ENCODE measurements at regions not wholly inside any gene's neighbourhood (a gene's known extent, or its start where the extent isn't known, plus 50 kb on each side); places are given as distances from the start of the nearest gene placed in this dataset.

DNA sequence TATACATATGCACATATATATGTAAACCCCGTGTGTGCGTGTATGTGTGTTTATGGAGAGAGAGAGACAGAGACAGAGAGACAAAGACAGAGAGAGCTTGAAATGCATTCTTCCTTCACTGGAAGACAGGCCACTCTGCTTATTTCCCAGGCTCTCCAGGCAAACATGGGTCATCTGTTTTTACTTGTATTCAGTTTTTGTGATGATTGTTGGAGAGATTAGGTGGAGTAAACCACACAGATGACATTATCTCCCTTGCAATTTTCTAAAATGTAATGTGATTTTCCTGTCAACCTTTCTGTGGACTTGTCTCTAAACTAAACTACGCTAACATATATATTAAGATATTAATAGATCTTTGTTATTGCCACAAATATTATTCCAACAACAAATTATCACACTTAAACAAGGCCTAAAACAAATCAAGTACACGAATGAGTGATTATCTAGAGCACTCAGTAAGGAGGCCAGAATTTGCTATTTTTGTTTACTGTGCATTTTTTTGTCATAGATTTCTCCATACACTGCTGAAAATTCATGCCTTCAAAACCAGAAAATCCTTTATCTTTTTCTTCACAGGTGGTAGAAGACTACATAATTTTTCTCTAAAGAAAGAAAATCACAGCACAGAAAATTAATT, 251.8 kb upstream of the SLIT2 start:
- in situ Hi-C loops (cut with MboI; ENCODE audit: low sequenced_read_pairs) = no loop called here

DNA sequence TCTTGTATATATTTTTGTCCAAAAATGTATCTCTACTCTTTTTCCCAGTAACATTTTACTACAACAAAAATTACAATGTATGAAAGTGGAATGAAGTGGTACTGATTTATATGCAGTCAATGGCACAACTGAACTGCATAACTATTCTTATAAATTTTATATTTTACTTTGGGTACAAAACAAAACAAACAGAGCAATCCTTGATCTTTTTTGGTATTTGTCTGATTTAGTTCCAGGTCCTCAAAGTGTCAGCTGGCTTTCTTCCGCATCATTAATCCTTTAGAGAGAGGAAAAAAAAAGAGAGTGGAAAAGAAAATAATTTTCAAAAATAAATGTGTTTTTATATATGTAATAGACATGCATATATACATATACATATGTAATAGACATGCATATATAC, 252.4 kb upstream of the SLIT2 start:
- in situ Hi-C loops (cut with MboI; ENCODE audit: low sequenced_read_pairs) = no loop called here

DNA sequence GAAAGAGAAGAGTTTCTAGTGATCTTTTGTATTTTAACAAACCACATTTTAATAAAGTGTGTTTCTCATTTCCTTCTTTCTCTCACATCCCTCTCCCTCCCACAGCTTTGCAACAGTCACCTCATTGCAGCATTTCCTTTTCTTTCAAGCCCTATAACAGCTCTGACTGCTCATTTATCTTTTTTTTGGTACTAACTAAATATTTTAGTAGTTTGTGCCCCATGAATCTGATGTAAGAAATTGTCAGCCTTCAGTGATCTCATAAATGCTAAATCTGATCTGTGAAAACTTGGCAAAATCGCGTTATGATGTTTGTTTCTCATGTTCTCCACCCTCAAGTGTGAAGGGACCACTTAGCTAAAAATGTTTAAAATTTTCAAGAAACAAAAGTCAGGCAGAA, 258.5 kb upstream of the SLIT2 start:
- in situ Hi-C loops (cut with MboI; ENCODE audit: low sequenced_read_pairs) = no loop called here

DNA sequence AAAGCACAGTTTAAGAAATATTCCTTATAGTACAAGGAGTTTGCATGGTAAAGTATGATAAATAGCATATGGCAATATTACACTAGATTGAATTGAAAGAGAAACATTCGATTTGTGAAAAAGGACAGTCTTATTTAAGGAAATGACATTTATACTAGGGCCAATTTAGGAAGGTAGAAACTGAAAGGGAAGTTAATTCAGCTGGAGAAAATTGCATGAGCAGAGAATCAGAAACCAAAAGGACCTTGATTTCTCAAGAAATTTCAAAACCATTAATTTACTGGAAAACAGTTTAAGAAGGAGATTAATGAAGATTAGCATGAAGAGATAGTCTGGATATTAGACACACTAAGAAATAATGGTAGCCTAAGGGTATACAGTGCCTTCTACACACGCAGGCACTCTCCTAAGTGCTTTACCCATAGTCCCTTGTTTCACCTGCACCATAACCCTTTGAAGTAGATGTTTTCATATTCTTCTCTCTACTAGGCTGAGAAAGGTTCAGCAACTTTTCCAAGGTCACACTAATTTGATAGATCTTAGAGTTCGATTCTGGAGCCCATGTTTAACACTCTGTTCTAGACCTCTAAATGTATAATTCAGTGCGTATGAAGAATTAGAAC, 259.1 kb upstream of the SLIT2 start:
- in situ Hi-C loops (cut with MboI; ENCODE audit: low sequenced_read_pairs) = no loop called here

DNA sequence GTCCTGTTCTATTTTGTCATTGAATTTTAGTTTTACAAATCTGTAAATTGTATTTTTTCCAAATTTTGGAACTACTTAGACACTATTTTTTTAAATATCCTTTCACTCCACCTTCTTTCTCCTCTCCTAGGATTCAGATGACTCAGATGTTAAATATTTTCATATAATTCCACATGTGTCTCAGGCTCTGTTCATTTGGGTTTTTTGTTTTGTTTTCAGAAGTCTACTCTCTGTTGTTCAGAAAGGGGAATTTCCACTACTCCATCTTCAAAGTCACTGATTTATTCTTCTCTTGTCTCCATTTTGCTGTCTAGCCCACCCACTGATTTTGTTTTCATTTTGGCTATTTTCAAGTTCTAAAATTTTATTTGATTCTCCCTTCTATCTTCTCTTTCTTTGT, 264.0 kb upstream of the SLIT2 start:
- in situ Hi-C loops (cut with MboI; ENCODE audit: low sequenced_read_pairs) = no loop called here

DNA sequence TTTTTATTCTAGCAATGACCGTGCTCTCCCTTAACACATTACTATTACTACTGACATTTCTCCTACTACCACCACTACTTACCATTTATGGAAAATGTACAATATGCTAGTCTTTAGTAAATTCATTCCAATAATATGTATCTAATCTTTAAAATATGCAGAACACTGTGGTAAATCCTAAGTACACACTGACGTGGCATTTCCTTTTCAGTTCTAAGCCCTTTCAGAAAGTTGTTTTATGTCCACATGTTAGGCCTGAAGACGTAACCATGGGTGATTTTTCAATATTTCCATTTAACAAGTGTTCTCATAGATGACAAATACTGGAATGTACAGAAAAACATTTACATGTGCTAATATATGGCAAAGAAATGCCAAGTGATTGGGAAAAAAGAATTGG, 268.6 kb upstream of the SLIT2 start:
- in situ Hi-C loops (cut with MboI; ENCODE audit: low sequenced_read_pairs) = no loop called here

DNA sequence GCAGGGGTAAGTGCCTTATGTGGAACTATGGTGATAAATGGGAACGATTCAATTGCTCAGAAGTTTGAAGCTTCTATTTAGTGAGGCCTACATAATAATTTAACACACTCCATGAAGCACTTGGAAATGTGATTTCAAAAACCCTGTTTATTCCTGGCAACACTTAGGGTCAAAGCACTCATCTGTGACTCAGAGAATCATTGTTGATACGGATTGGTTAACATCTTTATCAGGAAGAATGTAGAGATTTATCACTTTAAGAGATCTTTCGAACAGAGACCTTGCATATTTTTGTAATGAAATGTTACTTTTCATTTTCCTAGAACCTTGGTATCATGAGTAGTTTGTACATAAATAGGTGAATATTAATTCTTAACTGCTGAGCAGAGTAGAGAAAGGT, 269.1 kb upstream of the SLIT2 start:
- in situ Hi-C loops (cut with MboI; ENCODE audit: low sequenced_read_pairs) = no loop called here

DNA sequence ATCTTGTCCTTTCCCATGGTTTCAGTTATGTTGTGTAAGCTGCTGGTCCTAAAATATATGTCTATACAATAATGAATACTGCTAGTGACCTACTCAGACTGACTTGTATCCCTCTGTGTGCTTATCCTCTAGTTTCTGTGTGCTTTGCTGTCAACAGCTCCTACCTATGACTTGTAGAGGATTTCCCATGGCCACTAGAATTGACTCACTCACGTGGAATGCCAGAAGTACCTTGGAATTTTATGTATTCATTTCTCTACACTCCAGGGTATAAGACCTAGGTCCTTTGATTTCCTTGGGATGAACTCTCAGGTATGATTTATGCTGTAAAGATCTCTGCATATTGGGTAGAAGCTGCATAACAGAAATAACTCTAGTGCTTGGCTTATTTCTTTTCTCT, 279.9 kb upstream of the SLIT2 start:
- in situ Hi-C loops (cut with MboI; ENCODE audit: low sequenced_read_pairs) = no loop called here

DNA sequence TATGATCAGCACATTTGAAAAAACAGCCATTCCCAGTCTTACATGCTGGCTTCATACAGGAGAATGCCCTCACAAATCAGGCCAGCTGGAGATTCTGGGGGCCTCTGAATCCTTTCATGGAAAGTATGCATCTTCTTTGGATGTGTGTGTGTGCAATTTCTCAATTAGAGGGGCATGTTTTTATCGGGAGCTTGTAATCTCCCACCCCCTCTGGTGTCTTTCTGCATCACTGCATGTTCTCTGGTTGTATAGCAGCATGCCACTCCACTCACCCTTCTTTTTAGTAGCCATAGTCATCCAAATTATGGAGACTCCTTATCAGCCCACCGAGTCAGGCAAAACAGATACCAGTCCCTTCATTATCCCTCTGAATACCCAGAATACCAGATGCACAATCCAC, 282.2 kb upstream of the SLIT2 start:
- in situ Hi-C loops (cut with MboI; ENCODE audit: low sequenced_read_pairs) = no loop called here

DNA sequence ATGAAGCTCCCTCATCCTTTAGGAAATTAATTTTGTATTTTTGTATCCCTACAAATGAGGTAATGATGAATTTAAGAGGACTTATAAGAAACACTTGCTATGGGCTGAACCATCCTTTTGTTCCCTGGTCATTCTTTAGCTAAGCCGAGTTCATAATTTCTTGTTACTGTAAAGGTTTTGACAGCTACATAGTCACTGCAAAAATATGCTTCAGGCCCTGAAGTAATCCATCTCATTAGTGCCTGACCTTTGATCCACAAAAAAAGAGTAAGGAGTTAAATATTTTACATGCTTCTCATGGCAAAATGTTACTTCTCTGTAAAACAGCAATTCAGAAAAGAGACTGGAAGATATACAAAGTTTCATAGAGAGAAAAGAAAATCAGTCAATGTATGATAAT, 290.6 kb upstream of the SLIT2 start:
- in situ Hi-C loops (cut with MboI; ENCODE audit: low sequenced_read_pairs) = no loop called here

DNA sequence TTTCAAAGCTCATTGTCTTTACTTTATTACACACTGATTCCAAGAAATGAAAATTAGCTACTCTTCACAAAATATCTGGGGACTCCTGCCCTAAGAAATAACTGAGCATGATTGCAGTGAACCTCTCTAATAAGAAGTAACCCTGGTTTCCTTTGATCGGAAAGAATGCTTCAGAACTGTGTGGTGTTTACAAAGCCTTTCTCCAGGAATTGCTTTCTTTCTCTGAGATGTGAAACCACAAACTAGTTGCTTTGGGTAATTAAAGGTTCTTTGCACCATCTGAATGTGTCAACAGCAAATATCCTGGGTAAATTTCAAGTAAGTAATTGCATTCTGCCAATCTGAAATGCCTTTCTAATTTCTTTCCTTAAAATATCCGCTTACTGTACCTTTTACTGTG, 292.9 kb upstream of the SLIT2 start:
- in situ Hi-C loops (cut with MboI; ENCODE audit: low sequenced_read_pairs) = no loop called here

DNA sequence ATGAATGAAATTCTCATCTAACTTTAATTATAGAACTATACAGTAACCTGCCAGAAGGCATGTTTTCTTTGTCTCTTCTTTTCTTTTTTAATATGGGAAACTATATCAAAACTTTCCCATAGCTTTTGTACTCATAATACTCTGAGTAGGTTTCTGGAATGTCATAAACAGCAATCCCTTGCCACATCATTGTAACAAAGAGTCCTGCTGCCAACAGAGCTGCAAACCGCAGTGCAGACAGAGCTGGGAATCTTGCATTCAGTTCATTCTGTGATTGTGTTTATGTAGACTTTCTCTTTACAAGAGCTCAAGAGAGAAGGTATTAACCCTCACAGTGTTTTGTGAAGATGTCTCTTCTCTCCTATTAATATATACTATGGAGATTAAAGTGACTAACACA, 304.4 kb upstream of the SLIT2 start:
- in situ Hi-C loops (cut with MboI; ENCODE audit: low sequenced_read_pairs) = no loop called here

DNA sequence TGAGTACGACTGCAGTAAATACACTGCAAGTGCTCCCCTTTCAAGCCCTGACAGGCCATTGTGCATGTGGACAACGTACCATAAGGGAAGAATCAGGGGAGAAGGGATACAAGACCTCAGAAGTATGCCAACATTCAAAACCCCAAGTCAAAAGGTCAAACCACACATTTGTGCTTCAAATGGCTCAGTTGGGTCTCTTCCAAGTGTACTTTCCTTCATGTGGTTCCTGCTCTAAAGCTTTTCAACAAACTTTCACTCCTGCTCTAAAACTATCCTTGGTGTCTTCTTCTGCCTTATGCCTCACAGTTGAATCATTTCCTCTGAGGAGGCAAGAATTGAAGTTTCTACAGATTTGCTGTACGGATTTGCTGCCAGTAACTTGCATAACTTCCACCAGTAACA, 305.7 kb upstream of the SLIT2 start:
- in situ Hi-C loops (cut with MboI; ENCODE audit: low sequenced_read_pairs) = no loop called here

DNA sequence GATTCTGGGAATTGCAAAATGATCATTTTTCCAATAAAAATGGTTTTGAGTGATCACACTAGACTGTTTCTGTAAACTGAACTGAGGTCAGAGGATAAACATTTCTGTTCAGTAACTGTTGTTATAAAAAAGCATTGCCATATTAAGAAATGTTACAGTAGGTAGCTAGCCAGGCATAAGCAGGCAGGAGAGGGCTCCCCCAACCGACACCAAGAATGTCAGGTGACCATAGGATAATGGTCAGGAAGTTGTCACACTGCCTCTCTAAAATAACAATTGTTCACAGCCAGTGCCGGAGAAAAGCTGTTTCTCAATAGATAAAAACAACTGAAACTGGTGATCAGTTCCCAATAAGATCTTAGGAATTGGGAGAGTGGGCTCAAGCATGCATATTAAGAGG, 306.2 kb upstream of the SLIT2 start:
- in situ Hi-C loops (cut with MboI; ENCODE audit: low sequenced_read_pairs) = no loop called here

DNA sequence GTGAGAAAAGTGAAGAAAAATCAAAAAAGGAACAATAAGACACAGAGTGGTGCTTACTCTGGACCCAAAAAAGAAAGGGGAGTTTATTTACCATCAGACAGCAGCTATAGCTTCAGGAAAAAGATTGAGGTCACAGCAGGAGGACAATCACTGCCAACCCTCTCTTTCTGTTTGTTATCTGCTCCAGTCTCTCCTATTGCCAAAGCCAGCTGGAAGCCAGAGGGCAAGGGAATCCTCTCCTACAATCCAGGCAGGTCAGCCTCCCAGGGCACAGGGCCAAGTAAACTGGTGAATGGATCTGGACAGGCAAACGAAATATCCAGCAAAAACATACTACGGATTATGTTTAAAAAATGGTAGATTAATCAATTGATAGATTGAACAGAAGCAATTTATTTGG, 306.9 kb upstream of the SLIT2 start:
- in situ Hi-C loops (cut with MboI; ENCODE audit: low sequenced_read_pairs) = no loop called here

DNA sequence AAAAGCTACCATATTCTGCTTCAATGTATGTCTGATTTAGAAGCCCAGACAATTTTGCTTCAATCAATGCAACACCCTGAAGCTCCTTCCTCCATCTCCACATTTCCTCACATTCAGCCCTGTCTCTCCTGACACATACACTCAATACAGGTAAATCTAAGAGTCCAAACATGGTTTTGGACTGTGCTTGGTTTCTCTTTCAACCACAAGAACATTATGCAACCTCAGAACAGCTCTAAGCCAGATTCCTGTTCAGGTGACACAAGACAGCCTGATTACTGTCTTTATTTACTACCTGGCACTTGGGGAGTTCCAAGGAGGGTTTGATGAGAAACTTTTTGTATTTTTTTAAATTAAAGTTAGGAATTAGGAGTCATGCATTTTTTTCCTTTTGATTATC, 307.5 kb upstream of the SLIT2 start:
- in situ Hi-C loops (cut with MboI; ENCODE audit: low sequenced_read_pairs) = no loop called here

DNA sequence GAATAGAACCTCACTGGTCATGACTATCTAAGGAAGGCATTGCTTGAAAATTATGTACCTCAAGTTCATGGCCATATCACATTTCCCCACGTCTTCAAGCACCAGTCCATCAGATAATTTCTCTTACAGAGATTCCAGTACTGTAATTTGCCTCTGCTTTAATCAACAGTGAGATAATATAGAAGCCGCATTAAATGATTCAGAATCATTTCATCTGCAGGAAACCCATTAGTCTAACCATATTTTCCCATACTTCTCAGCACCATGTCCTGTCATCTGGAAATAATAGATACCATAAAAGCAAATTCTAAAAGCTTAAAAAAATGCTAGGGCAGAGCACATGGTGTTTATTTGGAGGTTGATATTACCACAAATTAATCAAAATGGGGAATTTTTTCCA, 310.3 kb upstream of the SLIT2 start:
- in situ Hi-C loops (cut with MboI; ENCODE audit: low sequenced_read_pairs) = no loop called here

DNA sequence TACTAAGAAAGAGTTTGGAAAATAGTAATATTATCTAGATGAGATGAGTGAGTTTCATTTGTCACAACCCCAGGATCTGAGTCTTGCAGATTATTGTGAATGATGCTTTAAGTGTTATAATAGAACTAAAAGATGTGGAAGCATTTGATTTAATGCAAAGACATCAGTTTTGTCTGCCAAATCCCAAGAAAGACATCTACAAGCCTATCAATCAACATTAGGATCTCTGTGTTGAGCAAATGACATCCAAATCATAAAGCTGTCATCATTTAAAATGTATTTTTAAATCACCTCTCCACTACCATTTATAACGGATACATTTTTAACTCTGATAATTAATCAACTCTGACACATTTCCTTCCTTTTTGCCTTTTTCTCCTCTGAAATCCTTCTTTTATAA, 310.8 kb upstream of the SLIT2 start:
- in situ Hi-C loops (cut with MboI; ENCODE audit: low sequenced_read_pairs) = no loop called here

DNA sequence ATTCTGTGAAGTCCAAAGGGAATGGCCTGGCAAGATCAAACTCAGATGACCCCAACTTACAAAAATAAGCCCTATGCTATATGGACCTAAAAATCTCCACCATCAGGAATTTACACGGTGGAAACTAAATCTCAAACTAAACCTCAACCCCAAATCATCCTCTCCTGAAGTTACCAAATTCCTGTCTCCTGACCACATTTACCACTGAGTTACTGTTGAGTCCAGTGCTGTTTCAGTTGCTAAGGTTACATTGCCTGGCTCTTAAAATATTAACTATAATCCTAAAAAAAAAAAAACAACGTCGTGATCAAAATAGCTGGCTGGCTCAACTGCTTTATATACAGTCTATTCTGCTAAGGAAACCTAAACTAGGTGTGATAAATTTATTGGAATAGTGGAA, 315.2 kb upstream of the SLIT2 start:
- in situ Hi-C loops (cut with MboI; ENCODE audit: low sequenced_read_pairs) = no loop called here

DNA sequence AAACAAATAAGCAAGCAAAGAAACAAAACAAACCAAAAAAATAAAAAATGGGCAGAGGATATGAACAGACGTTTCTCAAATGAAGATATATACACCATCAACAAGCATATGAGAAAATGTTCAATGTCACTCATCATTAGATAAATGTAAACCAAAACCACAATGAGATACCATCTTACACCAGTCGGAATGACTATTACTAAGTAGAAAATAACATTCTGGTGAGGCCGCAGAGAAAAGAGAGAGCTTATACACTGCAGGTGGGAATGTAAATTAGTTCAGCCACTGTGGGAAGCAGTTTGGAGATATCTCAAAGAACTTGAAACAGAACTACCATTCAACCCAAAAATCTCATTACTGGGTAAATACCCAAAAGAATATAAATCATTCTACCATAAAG, 321.0 kb upstream of the SLIT2 start:
- in situ Hi-C loops (cut with MboI; ENCODE audit: low sequenced_read_pairs) = no loop called here

DNA sequence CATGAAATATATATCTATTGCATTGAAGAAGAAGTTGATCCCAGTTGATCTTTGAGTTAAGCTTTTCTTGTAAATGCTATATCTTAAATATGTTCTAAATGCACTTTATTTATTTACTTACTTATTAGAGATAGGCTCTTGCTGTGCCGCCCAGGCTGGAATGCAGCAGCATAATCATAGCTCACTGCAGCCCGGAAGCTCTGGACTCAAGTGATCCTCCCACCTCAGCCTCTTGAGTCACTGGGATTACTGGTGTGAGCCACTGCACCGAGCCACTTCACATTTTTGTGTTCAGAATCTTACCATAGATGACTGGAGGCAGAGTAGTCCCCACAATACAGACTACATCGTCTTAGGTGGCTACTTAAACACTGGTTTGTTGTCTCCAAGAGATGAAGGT, 324.3 kb upstream of the SLIT2 start:
- in situ Hi-C loops (cut with MboI; ENCODE audit: low sequenced_read_pairs) = no loop called here

DNA sequence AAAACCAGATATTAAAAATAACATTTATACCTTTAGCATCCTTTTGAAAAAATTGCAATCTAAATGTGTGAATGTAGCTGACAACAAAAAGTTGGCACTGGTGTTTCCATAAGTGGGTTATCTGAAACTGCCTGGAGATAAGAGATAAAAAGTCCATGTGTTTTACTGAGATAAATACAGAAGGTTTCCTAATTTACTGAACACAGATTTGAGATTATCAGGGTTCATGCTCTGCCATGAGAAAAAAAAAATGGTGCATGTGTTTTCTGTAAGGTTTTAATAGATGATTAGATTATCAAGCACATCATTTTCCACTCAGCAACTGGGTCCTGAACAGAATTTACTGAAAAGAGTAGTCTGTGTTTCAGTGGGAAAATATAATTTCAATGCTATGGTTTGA, 326.2 kb upstream of the SLIT2 start:
- in situ Hi-C loops (cut with MboI; ENCODE audit: low sequenced_read_pairs) = no loop called here

DNA sequence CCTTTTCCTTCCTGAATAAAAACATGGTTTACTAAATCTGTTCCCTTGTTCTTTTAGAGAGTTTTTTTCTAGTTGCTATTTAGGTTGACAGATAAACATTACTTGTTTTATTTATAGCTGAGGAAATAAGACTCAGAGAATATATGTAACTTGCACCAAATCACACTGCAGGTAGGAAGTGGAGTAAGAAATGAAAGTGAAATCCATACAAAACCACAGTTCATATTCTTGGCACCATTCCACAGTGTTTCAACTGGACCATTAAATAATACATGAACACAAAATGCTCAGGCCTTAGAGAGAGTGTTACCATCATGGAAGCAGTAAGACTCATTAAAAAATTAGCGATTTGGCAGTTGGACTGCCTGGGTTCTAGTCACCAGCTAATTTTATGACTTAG, 326.9 kb upstream of the SLIT2 start:
- in situ Hi-C loops (cut with MboI; ENCODE audit: low sequenced_read_pairs) = no loop called here

All from HL-60/S4 treated with retinoic acid at 250 ng/mL for 4 days and 3 days (cell line).